PC-9 (cell line): ENCODE measurements at regions not wholly inside any gene's neighbourhood (a gene's known extent, or its start where the extent isn't known, plus 50 kb on each side); places are given as distances from the start of the nearest gene placed in this dataset.

Experiments
- BruUV-seq: library from RNA; stranded (reverse); fragments of 400-500 nt; replicated peaks from 2 replicates; lab custom pipeline; 2021; lab: Mats Ljungman, UMichigan
- CTCF ChIA-PET: fragments of 300-600 bp; sonication (Branson Sonifier 250); formaldehyde crosslinking; loops from one replicate; lab custom pipeline; 2022; ENCODE audit warnings: antibody characterized with exemption; lab: Charles Lee
- POLR2A ChIA-PET: fragments of 300-600 bp; sonication (Branson Sonifier 250); formaldehyde crosslinking; loops from one replicate; lab custom pipeline; 2022; ENCODE audit warnings: antibody characterized with exemption; ENCODE audit not compliant: unreplicated experiment; lab: Charles Lee
- DNase-seq, 2 experiments: peaks; one replicate each; pipeline versions ENCODE4 v3.0.0 to v3.0.0-alpha.2; 2015 to 2022; ENCODE audit warnings: mixed read lengths in 1 of 2
- H2AFZ ChIP-seq: fragments of 200-600 bp; sonication (generic); 2 replicates; pipeline ENCODE4 v1.8.1; 2017; ENCODE audit warnings: antibody characterized with exemption
- H3F3A ChIP-seq: fragments of 200-600 bp; sonication (generic); 2 replicates; pipeline ENCODE4 v1.8.1; 2017; ENCODE audit warnings: antibody characterized with exemption, mild to moderate bottlenecking, low read depth; ENCODE audit not compliant: insufficient read depth
- H3K27ac ChIP-seq: fragments of 200-600 bp; sonication (generic); 2 replicates; pipeline ENCODE4 v1.6.1; 2016; ENCODE audit warnings: mixed run types
- H3K27me3 ChIP-seq: fragments of 200-600 bp; sonication (generic); 2 replicates; pipeline ENCODE4 v1.6.1; 2016; ENCODE audit warnings: low read depth, mixed run types; ENCODE audit not compliant: insufficient read depth
- H3K36me3 ChIP-seq: fragments of 200-600 bp; sonication (generic); 2 replicates; pipeline ENCODE4 v1.6.1; 2016; ENCODE audit warnings: low read depth, mixed run types
- H3K4me1 ChIP-seq: fragments of 200-600 bp; sonication (generic); replicated peaks from 2 replicates; pipeline ENCODE4 v1.6.1; 2016; ENCODE audit warnings: mixed run types; ENCODE audit not compliant: insufficient read depth
- H3K4me2 ChIP-seq: fragments of 200-600 bp; sonication (generic); 2 replicates; pipeline ENCODE4 v1.6.1; 2017; ENCODE audit warnings: mixed run types
- H3K4me3 ChIP-seq: fragments of 200-600 bp; sonication (generic); 2 replicates; pipeline ENCODE4 v1.6.1; 2016; ENCODE audit warnings: mixed run types
- H3K79me2 ChIP-seq: fragments of 200-600 bp; sonication (generic); 2 replicates; pipeline ENCODE4 v1.6.1; 2017; ENCODE audit warnings: low read depth, mixed run types
- H3K9me2 ChIP-seq: fragments of 200-600 bp; sonication (generic); 2 replicates; pipeline ENCODE4 v1.8.1; 2017; ENCODE audit warnings: mild to moderate bottlenecking; ENCODE audit not compliant: insufficient read depth
- H3K9me3 ChIP-seq: fragments of 200-600 bp; sonication (generic); 2 replicates; pipeline ENCODE4 v1.8.1; 2016; ENCODE audit warnings: low read depth; ENCODE audit not compliant: insufficient read depth
- H4K20me1 ChIP-seq: fragments of 200-600 bp; sonication (generic); 2 replicates; pipeline ENCODE4 v1.8.1; 2017; ENCODE audit not compliant: insufficient read depth
- CTCF ChIP-seq: fragments of 200-600 bp; sonication (generic); conservative IDR thresholded peaks from 2 replicates; pipeline ENCODE4 v1.6.1; 2017; ENCODE audit warnings: mixed run types, antibody characterized with exemption, mild to moderate bottlenecking, moderate library complexity
- EZH2 ChIP-seq: fragments of 200-600 bp; sonication (generic); IDR thresholded peaks from 2 replicates; pipeline ENCODE4 v1.8.0; 2017; ENCODE audit warnings: antibody characterized with exemption, low read depth
- intact Hi-C: fragments of 100-400 bp; cut with micrococcal nuclease; formaldehyde crosslinking; loops from one replicate; pipeline ENCODE4 v1.10.0; 2022; ENCODE audit not compliant: unreplicated experiment

GRCh38 chr12:98295681-98296080 is 219.7 kb upstream of the TMPO start:
- Histone ChIP-seq H3K79me2 (no peaks in the 10 kb centered on the region), H3K36me3 (no peaks in the 10 kb centered on the region), H2AFZ (no peak overlapping the region), H3K4me3 (no peak overlapping the region), H3K4me2 (no peak overlapping the region), H3K27ac (no peak overlapping the region), H3K27me3 (peaks cover 4% of the 10 kb centered on the region; the same call in 1 of the 2 replicates), H3F3A (no peaks in the 10 kb centered on the region), H3K4me1 (no peaks in the 10 kb centered on the region), H3K9me2 (no peaks in the 10 kb centered on the region; the same call in 1 of the 2 replicates), H4K20me1 (no peaks in the 10 kb centered on the region), H3K9me3 (no peaks in the 10 kb centered on the region)
- intact Hi-C loops: no loop called here
- BruUV-seq: no TSS peak
- CTCF ChIA-PET: no interaction called here
- DNase-seq: no peak
- TF ChIP-seq CTCF (no peak), EZH2 (no peak)
- POLR2A ChIA-PET: no interaction called here

- DNase-seq: no peak
- CTCF ChIA-PET: no interaction called here
- Histone ChIP-seq H2AFZ (no peak overlapping the region), H3F3A (no peaks in the 10 kb centered on the region), H3K9me2 (no peaks in the 10 kb centered on the region; the same call in 1 of the 2 replicates), H3K27me3 (peaks cover 4% of the 10 kb centered on the region; the same call in 1 of the 2 replicates), H3K36me3 (no peaks in the 10 kb centered on the region), H3K27ac (no peak overlapping the region), H3K79me2 (no peaks in the 10 kb centered on the region), H3K4me1 (no peaks in the 10 kb centered on the region), H4K20me1 (no peaks in the 10 kb centered on the region), H3K4me2 (no peak overlapping the region), H3K4me3 (no peak overlapping the region), H3K9me3 (no peaks in the 10 kb centered on the region)
- BruUV-seq: no TSS peak
- intact Hi-C loops: no loop called here
- TF ChIP-seq EZH2: no peak
- no peak for TF ChIP-seq CTCF
- POLR2A ChIA-PET: no interaction called here
Observed at GRCh38 chr12:98296462-98297079, 218.8 kb upstream of the TMPO start.

DNA sequence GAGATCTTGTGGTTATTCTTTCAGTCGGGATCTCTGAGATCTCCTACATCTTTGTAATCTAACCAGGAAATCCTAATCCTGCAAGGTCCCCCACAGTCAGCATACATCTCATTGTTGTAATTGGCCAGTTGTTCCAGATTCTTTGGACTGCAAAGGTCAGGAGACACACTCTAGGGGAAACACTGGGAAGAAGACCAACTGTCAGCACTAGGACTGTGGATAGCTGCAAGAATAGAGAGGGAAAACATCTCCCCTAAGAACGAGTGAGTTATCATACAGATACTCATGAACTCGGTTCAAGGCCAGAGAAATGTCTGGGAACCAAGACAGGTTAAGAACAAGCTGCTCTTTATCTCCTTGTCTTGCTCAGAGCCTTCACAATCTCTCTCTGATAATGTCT is 217.9 kb upstream of the TMPO start:
- intact Hi-C loops: no loop called here
- ChIA-PET POLR2A (no interaction called here), CTCF (no interaction called here)
- no peaks in the 10 kb centered on the region; the same call in 1 of the 2 replicates for H3K9me2 ChIP-seq
- H2AFZ ChIP-seq: no peak overlapping the region
- BruUV-seq: no TSS peak
- TF ChIP-seq EZH2 (no peak), CTCF (no peak)
- H4K20me1 ChIP-seq: no peaks in the 10 kb centered on the region
- no peak overlapping the region for H3K27ac ChIP-seq
- H3K9me3 ChIP-seq: no peaks in the 10 kb centered on the region
- DNase-seq: no peak
- no peak overlapping the region for H3K4me3 ChIP-seq
- no peaks in the 10 kb centered on the region for H3K79me2 ChIP-seq
- no peaks in the 10 kb centered on the region for H3F3A ChIP-seq
- no peaks in the 10 kb centered on the region for H3K36me3 ChIP-seq
- H3K4me1 ChIP-seq: no peaks in the 10 kb centered on the region
- H3K4me2 ChIP-seq: no peak overlapping the region
- H3K27me3 ChIP-seq: peaks cover 3% of the 10 kb centered on the region; the same call in 1 of the 2 replicates
